ENCODE measurements at regions not wholly inside any gene's neighbourhood (a gene's known extent, or its start where the extent isn't known, plus 50 kb on each side); places are given as distances from the start of the nearest gene placed in this dataset.

DNA sequence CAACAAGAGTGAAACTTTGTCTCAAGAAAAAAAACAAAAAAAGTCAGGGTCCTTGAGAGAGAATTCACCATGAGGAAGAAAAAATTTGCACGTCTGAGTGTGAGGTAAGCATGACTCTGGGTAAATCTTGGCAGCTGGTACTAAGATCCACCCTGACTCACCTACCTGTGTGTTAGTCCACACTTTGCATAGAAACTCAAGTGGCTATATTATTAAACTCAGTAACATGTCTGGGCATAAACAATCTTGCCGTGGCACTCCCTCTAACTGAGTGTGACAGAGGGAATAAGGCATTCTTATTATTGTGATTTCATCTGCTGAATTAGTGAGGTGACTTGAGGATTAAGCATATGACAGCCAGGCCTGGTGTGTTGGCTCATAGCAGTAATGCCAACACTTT lies 259.4 kb upstream of the VLDLR start:
- TF ChIP-seq POLR2AphosphoS5 (IDR thresholded peaks at IDR 0.05; ENCODE audit: low read depth, low read length) (no peak), TAF1 (IDR thresholded peaks at IDR 0.05; ENCODE audit: borderline replicate concordance, low read depth, low read length) (no peak)
